Activated T-cell treated with anti-CD3 and anti-CD28 coated beads, Interleukin-2, amount 50 U/mL, for 4 hours (primary cell): ENCODE measurements at regions not wholly inside any gene's neighbourhood (a gene's known extent, or its start where the extent isn't known, plus 50 kb on each side); places are given as distances from the start of the nearest gene placed in this dataset.

Experiments used
- ATAC-seq, 2 donors: fragments of 200-7000 bp; cut with Tn5 transposase; one replicate each; pipeline ENCODE4 v1.10.0; 2021
- DNase-seq: peaks from one replicate; pipeline ENCODE4 v3.0.0-alpha.2; 2020
- H3K27me3 Mint-ChIP-seq: one replicate; pipeline ENCODE4 v1.8.0; 2021; ENCODE audit warnings: low read depth, mixed read lengths
- H3K36me3 Mint-ChIP-seq: one replicate; pipeline ENCODE4 v1.8.0; 2022; ENCODE audit warnings: mixed read lengths; ENCODE audit not compliant: insufficient read depth
- H3K4me1 Mint-ChIP-seq: one replicate; pipeline ENCODE4 v1.8.0; 2021; ENCODE audit warnings: low read depth, mixed read lengths
- H3K4me3 Mint-ChIP-seq: one replicate; pipeline ENCODE4 v1.8.0; 2021; ENCODE audit warnings: mild to moderate bottlenecking, moderate library complexity, mixed read lengths
- H3K9me3 Mint-ChIP-seq: one replicate; pipeline ENCODE4 v1.8.0; 2021; ENCODE audit warnings: mixed read lengths

DNA sequence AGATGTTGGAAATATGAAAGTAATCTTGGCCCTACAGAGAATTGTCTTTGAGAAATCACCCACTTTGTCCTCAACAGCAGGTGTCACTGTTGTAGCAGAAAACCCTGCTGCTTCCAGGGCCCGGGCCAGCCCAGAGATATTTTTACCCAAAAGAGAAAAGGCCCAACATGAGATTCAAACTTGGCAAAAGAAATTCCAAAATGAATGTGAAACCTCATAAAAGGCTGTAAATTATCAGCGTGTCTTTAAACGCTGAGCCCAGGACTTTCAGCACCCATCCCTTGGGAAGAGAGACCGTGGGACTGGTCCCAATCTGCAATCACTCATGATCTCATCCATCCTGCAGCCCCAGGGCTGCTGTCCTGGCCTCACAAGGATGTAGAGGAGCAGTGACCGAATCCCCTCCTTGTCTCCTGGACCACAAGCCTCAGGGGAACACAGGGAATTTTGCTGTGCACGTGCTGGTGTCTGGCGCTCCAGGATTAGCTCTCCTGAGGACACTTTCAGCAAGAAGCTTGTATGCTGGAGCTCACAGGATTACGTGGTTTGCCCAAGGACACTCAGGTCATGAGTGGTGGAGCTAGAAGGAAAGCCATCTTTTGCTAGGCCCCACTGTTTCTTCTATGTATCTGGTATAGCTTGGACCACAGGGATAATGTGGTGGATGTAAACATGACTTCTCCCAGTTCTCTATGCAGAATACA lies 202.1 kb downstream of the RNF144A start:
- H3K36me3 Mint-ChIP-seq = no peaks in the 10 kb centered on the region
- no peak for DNase-seq
- H3K4me3 Mint-ChIP-seq = no peak overlapping the region
- no peaks in the 10 kb centered on the region for H3K4me1 Mint-ChIP-seq
- peaks cover 6% of the 10 kb centered on the region for H3K9me3 Mint-ChIP-seq
- no peak for ATAC-seq
- peaks cover 2% of the 10 kb centered on the region for H3K27me3 Mint-ChIP-seq

- no peaks in the 10 kb centered on the region for H3K27me3 Mint-ChIP-seq
- no peak for ATAC-seq
Measured at GRCh38 chr2:7121851-7122250, 204.6 kb downstream of the RNF144A start.

GRCh38 chr2:7127156-7127555 lies 209.9 kb downstream of the RNF144A start:
- DNase-seq (no peak), ATAC-seq (no peak)
- H3K4me3 Mint-ChIP-seq = no peak overlapping the region
- H3K4me1 Mint-ChIP-seq = peaks cover 3% of the 10 kb centered on the region
- H3K36me3 Mint-ChIP-seq = no peaks in the 10 kb centered on the region
- H3K9me3 Mint-ChIP-seq = no peaks in the 10 kb centered on the region
- H3K27me3 Mint-ChIP-seq = no peaks in the 10 kb centered on the region

More at GRCh38 chr2:7121851-7122250, 204.6 kb downstream of the RNF144A start:
- H3K4me1 Mint-ChIP-seq = no peaks in the 10 kb centered on the region
- H3K9me3 Mint-ChIP-seq = no peaks in the 10 kb centered on the region
- no peak overlapping the region for H3K4me3 Mint-ChIP-seq
- no peaks in the 10 kb centered on the region for H3K36me3 Mint-ChIP-seq
- DNase-seq = no peak

GRCh38 chr2:7127687-7128086 lies 210.5 kb downstream of the RNF144A start:
- DNase-seq = no peak
- H3K27me3 Mint-ChIP-seq = no peaks in the 10 kb centered on the region
- H3K9me3 Mint-ChIP-seq = no peaks in the 10 kb centered on the region
- ATAC-seq = no peak
- H3K4me3 Mint-ChIP-seq = no peak overlapping the region
- H3K36me3 Mint-ChIP-seq = no peaks in the 10 kb centered on the region
- H3K4me1 Mint-ChIP-seq = peaks cover 3% of the 10 kb centered on the region

GRCh38 chr2:7131261-7131660 lies 214.0 kb downstream of the RNF144A start:
- no peak for DNase-seq
- no peaks in the 10 kb centered on the region for H3K27me3 Mint-ChIP-seq
- no peaks in the 10 kb centered on the region for H3K9me3 Mint-ChIP-seq
- H3K4me3 Mint-ChIP-seq = no peak overlapping the region
- H3K36me3 Mint-ChIP-seq = peaks cover 8% of the 10 kb centered on the region
- ATAC-seq = no peak
- peaks cover 3% of the 10 kb centered on the region for H3K4me1 Mint-ChIP-seq

GRCh38 chr2:7132753-7133152 lies 215.5 kb downstream of the RNF144A start:
- no peak for ATAC-seq
- peaks cover 3% of the 10 kb centered on the region for H3K4me1 Mint-ChIP-seq
- H3K9me3 Mint-ChIP-seq = no peaks in the 10 kb centered on the region
- H3K27me3 Mint-ChIP-seq = no peaks in the 10 kb centered on the region
- no peak overlapping the region for H3K4me3 Mint-ChIP-seq
- DNase-seq = no peak
- peaks cover 8% of the 10 kb centered on the region for H3K36me3 Mint-ChIP-seq

- H3K4me1 Mint-ChIP-seq = peaks cover under 1% of the 10 kb centered on the region
- ATAC-seq (no peak), DNase-seq (no peak)
- no peaks in the 10 kb centered on the region for H3K27me3 Mint-ChIP-seq
- H3K9me3 Mint-ChIP-seq = no peaks in the 10 kb centered on the region
- no peak overlapping the region for H3K4me3 Mint-ChIP-seq
- peaks cover 8% of the 10 kb centered on the region for H3K36me3 Mint-ChIP-seq
Measured at GRCh38 chr2:7133521-7133920, 216.3 kb downstream of the RNF144A start.

GRCh38 chr2:7140306-7140705 lies 223.1 kb downstream of the RNF144A start:
- ATAC-seq (no peak), DNase-seq (no peak)
- H3K4me1 Mint-ChIP-seq = no peaks in the 10 kb centered on the region
- H3K36me3 Mint-ChIP-seq = peaks cover 9% of the 10 kb centered on the region
- H3K27me3 Mint-ChIP-seq = peaks cover 3% of the 10 kb centered on the region
- no peak overlapping the region for H3K4me3 Mint-ChIP-seq
- peaks cover 15% of the 10 kb centered on the region for H3K9me3 Mint-ChIP-seq

- Mint-ChIP-seq H3K27me3 (peaks cover 5% of the 10 kb centered on the region), H3K36me3 (peaks cover 8% of the 10 kb centered on the region), H3K9me3 (peaks cover 22% of the 10 kb centered on the region), H3K4me1 (no peaks in the 10 kb centered on the region), H3K4me3 (no peak overlapping the region)
- ATAC-seq (no peak), DNase-seq (no peak)
Measured at GRCh38 chr2:7145707-7146106, 228.5 kb downstream of the RNF144A start.

DNA sequence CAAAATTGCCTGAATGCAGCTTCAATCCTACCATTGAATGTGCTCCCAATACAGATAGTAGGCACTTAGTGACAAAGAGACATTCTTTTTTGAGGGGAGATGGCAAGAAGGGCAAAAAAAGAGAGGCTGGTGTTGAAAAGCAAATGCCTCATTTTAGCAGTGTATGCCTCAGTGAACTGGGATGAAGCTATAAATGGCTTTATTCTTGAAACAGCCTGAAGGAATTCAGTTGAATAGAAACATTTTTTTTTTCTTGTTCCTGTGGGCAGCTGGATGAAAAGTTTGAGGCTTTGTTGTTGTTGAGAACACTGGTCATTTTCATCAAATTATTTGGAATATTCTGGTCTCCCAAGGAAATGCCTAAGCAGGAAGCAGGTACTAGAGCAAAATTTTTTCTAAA lies 228.9 kb downstream of the RNF144A start:
- H3K4me1 Mint-ChIP-seq = no peaks in the 10 kb centered on the region
- no peak overlapping the region for H3K4me3 Mint-ChIP-seq
- no peak for ATAC-seq
- DNase-seq = no peak
- H3K36me3 Mint-ChIP-seq = peaks cover 8% of the 10 kb centered on the region
- H3K9me3 Mint-ChIP-seq = peaks cover 20% of the 10 kb centered on the region
- H3K27me3 Mint-ChIP-seq = peaks cover 5% of the 10 kb centered on the region

DNA sequence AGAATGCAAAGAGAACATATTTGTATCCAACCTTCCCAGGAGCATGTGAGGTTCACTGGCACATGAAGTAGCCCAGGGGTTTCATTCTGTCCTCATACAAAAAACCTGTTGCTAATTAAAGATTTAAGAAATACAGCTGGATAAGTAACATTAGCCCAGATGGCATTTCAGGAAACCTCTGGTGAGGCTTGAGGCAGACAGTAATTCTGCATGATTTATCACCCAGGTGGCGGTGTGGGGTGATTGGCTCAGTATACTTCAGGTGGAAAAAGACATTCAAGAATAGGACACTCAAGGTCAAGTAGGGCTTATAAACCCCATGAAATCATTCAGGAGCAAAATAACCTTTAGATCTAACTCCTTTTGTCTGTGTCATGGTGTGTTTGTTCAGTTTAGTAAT lies 237.4 kb downstream of the RNF144A start:
- DNase-seq (no peak), ATAC-seq (no peak)
- Mint-ChIP-seq H3K4me1 (no peaks in the 10 kb centered on the region), H3K27me3 (peaks cover 2% of the 10 kb centered on the region), H3K4me3 (no peak overlapping the region), H3K9me3 (peaks cover 18% of the 10 kb centered on the region), H3K36me3 (peaks cover 6% of the 10 kb centered on the region)

- no peaks in the 10 kb centered on the region for H3K4me1 Mint-ChIP-seq
- ATAC-seq (no peak), DNase-seq (no peak)
- H3K4me3 Mint-ChIP-seq = no peak overlapping the region
- no peaks in the 10 kb centered on the region for H3K27me3 Mint-ChIP-seq
- peaks cover 2% of the 10 kb centered on the region for H3K36me3 Mint-ChIP-seq
- peaks cover 4% of the 10 kb centered on the region for H3K9me3 Mint-ChIP-seq
Measured at GRCh38 chr2:7161501-7161900, 244.3 kb downstream of the RNF144A start.

DNA sequence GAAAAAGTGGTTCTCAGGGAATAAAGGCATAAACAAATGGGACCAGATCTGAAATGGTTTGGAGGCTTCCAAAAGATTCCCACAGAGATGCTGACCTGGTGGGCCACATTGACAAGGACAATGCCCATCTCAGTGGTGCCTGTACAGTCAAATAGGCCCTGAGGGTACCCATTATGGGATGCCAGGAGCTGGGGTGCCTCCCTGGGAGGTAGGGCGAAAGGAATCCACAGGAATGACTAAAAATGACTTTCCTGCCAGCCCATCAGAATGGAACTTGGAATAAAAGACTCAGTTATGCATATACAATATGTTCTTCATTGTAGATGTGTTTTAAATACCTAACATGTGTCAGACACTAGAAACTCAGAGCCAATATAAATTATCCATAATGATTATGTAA lies 248.5 kb downstream of the RNF144A start:
- Mint-ChIP-seq H3K4me1 (no peaks in the 10 kb centered on the region), H3K4me3 (no peak overlapping the region), H3K9me3 (peaks cover 2% of the 10 kb centered on the region), H3K36me3 (no peaks in the 10 kb centered on the region), H3K27me3 (no peaks in the 10 kb centered on the region)
- ATAC-seq (no peak), DNase-seq (no peak)

- Mint-ChIP-seq H3K27me3 (no peaks in the 10 kb centered on the region), H3K36me3 (peaks cover 7% of the 10 kb centered on the region), H3K4me1 (no peaks in the 10 kb centered on the region), H3K4me3 (no peak overlapping the region), H3K9me3 (no peaks in the 10 kb centered on the region)
- DNase-seq (no peak), ATAC-seq (no peak)
Measured at GRCh38 chr2:7167801-7168411, 250.7 kb downstream of the RNF144A start.

- DNase-seq = no peak
- no peak for ATAC-seq
- no peaks in the 10 kb centered on the region for H3K4me1 Mint-ChIP-seq
- no peaks in the 10 kb centered on the region for H3K9me3 Mint-ChIP-seq
- H3K4me3 Mint-ChIP-seq = no peak overlapping the region
- H3K36me3 Mint-ChIP-seq = peaks cover 8% of the 10 kb centered on the region
- no peaks in the 10 kb centered on the region for H3K27me3 Mint-ChIP-seq
Measured at GRCh38 chr2:7169593-7169992, 252.4 kb downstream of the RNF144A start.
